Body of pancreas (tissue), 4 donors: ENCODE measurements at regions not wholly inside any gene's neighbourhood (a gene's known extent, or its start where the extent isn't known, plus 50 kb on each side); places are given as distances from the start of the nearest gene placed in this dataset.

ENCODE experiments used
- ATAC-seq: fragments of 150-250 bp; one replicate; pipeline ENCODE4 v1.9.1; 2016
- DNase-seq, 4 donors: peaks; one replicate each; pipeline ENCODE4 v3.0.0-alpha.2; 2019
- H3K27ac ChIP-seq, 4 donors: fragments of 200-600 bp; sonication (generic); 1 replicate in 3 of 4; 2 replicates in 1 of 4; pipeline versions ENCODE4 v1.5.1 to v1.6.1; 2016 to 2019; ENCODE audit warnings: mild to moderate bottlenecking in 1 of 4, mixed read lengths in 1 of 4, moderate library complexity in 1 of 4
- H3K27me3 ChIP-seq, 2 donors: fragments of 200-600 bp; sonication (generic); one replicate each; pipeline ENCODE4 v1.6.0; 2016; ENCODE audit warnings: mild to moderate bottlenecking in 1 of 2
- H3K36me3 ChIP-seq, 2 donors: fragments of 200-600 bp; sonication (generic); replicated peaks in 1 of 2; 2 replicates each; pipeline ENCODE4 v1.5.1; 2016; ENCODE audit warnings: low read depth in 2 of 2; ENCODE audit not compliant: insufficient read depth in 1 of 2
- H3K4me1 ChIP-seq: fragments of 200-600 bp; sonication (generic); one replicate; pipeline ENCODE4 v1.6.0; 2016
- H3K4me3 ChIP-seq, 2 donors: fragments of 200-600 bp; sonication (generic); 1 replicate in 1 of 2; 2 replicates in 1 of 2; pipeline ENCODE4 v1.5.1; 2016 to 2019
- H3K9me3 ChIP-seq, 3 donors: fragments of 200-600 bp; sonication (generic); 1 replicate in 2 of 3; 2 replicates in 1 of 3; pipeline ENCODE4 v1.5.1; 2016
- POLR2A ChIP-seq, 3 donors: fragments of 450-650 bp; IDR thresholded peaks; one replicate each; pipeline ENCODE4 v1.6.1; 2016; ENCODE audit warnings: antibody characterized with exemption in 3 of 3, mild to moderate bottlenecking in 2 of 3
- WGBS, 2 donors: methylation state at CpG; one replicate each; pipeline ENCODE4 v1.1.5; 2017; 5-methylcytosine and 5-hydroxymethylcytosine counted together
- intact Hi-C: fragments of 100-400 bp; cut with DNase I; formaldehyde crosslinking; loops from one replicate; pipeline ENCODE4 v1.15.1; 2023
- TF ChIP-seq, protein P1 (sequence below), 7 experiments: fragments of 450-650 bp in 4 of 7; fragments of 200-600 bp in 3 of 7; sonication (generic) in 3 of 7; IDR thresholded peaks; one replicate each; pipeline ENCODE4 v1.5.1; 2016 to 2019; ENCODE audit warnings: antibody characterized with exemption in 7 of 7

DNA sequence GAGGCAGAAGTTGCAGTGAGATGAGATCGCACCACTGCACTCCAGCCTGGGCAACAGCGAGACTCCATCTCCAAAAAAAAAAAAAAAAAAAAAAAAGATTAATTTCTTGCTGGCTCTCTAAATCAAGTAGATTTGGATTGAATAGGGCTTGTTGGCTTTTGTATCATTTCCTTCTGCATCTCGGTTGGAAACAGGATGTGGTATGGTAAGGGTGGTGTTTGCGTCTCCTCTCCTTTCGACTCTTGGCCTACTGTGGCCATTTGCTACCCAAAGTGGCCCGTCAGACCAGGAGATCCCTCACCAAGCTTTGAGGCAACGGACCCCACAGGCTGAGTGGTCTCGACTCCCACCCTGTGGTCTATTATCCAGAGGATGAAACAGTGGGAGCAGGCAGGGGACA lies 168.0 kb upstream of the IRX3 start:
- no peak for ATAC-seq
- no peaks in the 10 kb centered on the region for H3K4me1 ChIP-seq
- intact Hi-C loops, result no loop called here
- no peaks in the 10 kb centered on the region for H3K9me3 ChIP-seq
- no peak overlapping the region for H3K27ac ChIP-seq
- no peak for TF ChIP-seq POLR2A (IDR thresholded peaks at IDR 0.05)
- H3K36me3 ChIP-seq, result no peaks in the 10 kb centered on the region
- WGBS, 2 donors, result 68 to 78% methylated on average over 8 of the region's 8 CpGs
- H3K4me3 ChIP-seq, result no peak overlapping the region
- DNase-seq, result no peak
- no peaks in the 10 kb centered on the region for H3K27me3 ChIP-seq

DNA sequence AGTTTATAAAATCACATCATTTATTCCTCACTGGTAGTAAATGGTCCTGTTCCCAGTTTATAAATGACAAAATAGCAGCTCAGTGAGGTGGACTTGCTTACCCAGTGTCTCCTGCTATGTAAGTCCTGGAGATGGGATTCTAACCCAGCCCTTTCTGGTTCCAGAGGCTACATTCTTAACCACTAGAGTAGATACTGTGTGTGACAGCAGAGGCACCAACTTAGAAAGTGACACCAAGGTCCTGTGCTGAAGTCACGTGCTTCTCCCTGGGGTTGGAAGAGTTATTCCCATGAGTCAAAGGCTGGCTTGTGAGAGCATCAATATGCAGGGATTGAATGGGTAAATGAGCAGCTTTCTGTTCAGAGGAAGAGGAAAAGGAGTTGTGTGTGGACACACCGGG lies 167.3 kb upstream of the IRX3 start:
- no peaks in the 10 kb centered on the region for H3K27me3 ChIP-seq
- no peaks in the 10 kb centered on the region for H3K4me1 ChIP-seq
- H3K27ac ChIP-seq, result no peak overlapping the region
- no peak overlapping the region for H3K4me3 ChIP-seq
- DNase-seq, result no peak
- intact Hi-C loops, result no loop called here
- WGBS, 2 donors, result 84 to 97% methylated on average over 2 of the region's 2 CpGs
- no peak for TF ChIP-seq POLR2A (IDR thresholded peaks at IDR 0.05)
- TF ChIP-seq, protein P1, sequence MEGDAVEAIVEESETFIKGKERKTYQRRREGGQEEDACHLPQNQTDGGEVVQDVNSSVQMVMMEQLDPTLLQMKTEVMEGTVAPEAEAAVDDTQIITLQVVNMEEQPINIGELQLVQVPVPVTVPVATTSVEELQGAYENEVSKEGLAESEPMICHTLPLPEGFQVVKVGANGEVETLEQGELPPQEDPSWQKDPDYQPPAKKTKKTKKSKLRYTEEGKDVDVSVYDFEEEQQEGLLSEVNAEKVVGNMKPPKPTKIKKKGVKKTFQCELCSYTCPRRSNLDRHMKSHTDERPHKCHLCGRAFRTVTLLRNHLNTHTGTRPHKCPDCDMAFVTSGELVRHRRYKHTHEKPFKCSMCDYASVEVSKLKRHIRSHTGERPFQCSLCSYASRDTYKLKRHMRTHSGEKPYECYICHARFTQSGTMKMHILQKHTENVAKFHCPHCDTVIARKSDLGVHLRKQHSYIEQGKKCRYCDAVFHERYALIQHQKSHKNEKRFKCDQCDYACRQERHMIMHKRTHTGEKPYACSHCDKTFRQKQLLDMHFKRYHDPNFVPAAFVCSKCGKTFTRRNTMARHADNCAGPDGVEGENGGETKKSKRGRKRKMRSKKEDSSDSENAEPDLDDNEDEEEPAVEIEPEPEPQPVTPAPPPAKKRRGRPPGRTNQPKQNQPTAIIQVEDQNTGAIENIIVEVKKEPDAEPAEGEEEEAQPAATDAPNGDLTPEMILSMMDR (IDR thresholded peaks at IDR 0.05), result no peak
- no peaks in the 10 kb centered on the region for H3K36me3 ChIP-seq
- H3K9me3 ChIP-seq, result no peaks in the 10 kb centered on the region
- ATAC-seq, result no peak

DNA sequence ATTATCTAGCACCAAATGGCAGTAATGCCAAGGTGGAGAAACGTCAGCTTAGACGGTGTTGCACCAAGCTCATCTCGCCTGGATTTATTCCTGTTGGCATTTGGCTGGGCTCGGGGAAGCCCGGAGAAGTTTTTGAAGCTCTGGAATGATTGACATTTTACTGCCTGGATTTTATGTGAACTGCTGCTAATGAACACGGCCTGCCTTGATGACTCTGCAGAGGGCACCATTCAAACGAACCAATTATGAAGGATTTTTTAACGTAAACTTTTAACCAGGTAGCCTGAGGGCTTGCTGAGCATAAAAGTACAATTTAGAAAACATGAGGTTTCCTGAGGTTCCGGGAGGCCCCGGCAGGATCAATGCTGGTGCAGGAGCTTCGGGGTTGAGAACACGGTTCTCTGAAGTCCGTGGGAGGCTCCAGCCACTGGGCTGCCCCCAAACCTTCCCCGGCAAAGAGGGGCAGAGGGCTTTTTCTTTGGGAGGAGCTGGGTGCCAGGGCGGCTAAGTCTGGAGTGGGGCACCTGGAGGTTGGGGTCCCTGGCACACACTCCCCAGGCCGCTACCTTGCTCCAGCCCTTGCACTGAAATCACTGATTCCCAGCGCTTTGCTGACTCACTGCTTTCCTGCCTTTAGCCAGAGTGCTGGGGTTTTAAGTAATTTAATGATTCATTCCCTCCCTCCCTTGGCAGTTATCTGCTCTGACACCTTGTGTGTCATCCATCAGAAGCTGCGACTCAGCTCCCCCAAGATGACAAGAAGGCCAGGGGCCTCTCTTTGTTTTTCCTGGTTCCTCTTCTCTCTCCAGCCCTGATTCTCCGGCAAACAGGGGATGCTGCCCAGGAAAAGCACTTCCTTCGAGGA lies 161.2 kb upstream of the IRX3 start:
- no peak overlapping the region for H3K4me3 ChIP-seq
- H3K27me3 ChIP-seq, result no peaks in the 10 kb centered on the region
- ATAC-seq (no peak), DNase-seq (no peak)
- no peaks in the 10 kb centered on the region for H3K4me1 ChIP-seq
- TF ChIP-seq, protein P1 (IDR thresholded peaks at IDR 0.05), result no peak
- TF ChIP-seq POLR2A (IDR thresholded peaks at IDR 0.05), result no peak
- H3K9me3 ChIP-seq, result peaks cover 0 to 5% (median 0%) of the 10 kb centered on the region in 3 donors
- WGBS, 2 donors, result 59 to 69% methylated on average over 11 to 20 of the region's 20 CpGs
- no peaks in the 10 kb centered on the region for H3K36me3 ChIP-seq
- intact Hi-C loops, result no loop called here
- no peak overlapping the region for H3K27ac ChIP-seq

DNA sequence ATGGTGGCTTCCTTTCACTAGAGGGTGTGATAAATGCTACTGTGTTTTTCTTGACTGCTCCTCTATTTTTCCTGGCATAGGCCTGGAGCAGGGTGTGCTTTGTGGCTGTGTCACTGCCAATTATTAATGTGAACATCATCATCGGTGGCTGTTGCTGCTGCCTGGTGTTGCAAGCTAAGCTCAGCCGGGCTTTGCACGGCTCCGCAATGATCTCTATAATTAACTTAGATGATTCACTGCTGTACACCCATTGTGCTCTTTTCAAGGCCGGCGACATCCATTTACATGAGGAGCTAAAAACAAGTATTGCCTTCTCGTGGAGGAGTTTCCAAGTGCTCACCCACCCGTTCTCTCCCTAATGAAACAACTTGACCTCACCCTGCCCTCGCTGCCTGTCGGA lies 160.1 kb upstream of the IRX3 start:
- H3K4me1 ChIP-seq, result no peaks in the 10 kb centered on the region
- H3K27ac ChIP-seq, result no peak overlapping the region
- peaks cover 0 to 5% (median 0%) of the 10 kb centered on the region in 3 donors for H3K9me3 ChIP-seq
- H3K27me3 ChIP-seq, result no peaks in the 10 kb centered on the region
- no peak for DNase-seq
- intact Hi-C loops, result no loop called here
- no peaks in the 10 kb centered on the region for H3K36me3 ChIP-seq
- no peak overlapping the region for H3K4me3 ChIP-seq
- no peak for ATAC-seq
- TF ChIP-seq, protein P1 (IDR thresholded peaks at IDR 0.05), result no peak
- TF ChIP-seq POLR2A (IDR thresholded peaks at IDR 0.05), result no peak
- WGBS, 2 donors, result 76 to 78% methylated on average over 10 of the region's 10 CpGs

DNA sequence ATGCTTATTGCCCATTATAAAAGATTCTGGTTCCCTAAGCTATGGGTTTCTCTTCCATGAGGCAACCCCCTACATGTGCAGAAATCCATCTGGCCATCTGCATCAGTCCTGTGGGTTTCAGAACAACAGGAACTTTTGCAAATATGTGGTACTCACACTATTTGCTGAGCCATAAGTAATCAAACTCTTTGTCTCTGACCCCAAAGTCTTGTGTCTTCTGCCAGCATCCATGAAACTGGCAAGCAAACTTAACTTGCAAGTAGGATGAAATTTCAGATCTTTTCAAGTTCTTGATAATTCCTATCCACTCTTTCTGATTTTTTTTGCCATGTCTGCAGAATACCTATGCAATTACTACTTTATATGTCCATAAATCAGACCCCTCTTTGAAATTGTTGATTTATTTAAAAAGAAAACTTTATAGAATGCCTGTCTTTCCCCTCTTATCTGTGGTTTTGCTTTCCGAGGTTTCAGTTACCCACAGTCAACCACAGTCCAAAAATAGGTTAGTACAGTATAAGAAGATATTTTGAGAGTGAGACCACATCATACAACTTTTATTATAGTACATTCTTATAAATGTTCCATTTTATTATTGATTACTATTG lies 158.4 kb upstream of the IRX3 start:
- DNase-seq (no peak), ATAC-seq (no peak)
- peaks cover 0 to 5% (median 0%) of the 10 kb centered on the region in 3 donors for H3K9me3 ChIP-seq
- H3K27ac ChIP-seq, result no peak overlapping the region
- WGBS, 2 donors, result 16 to 63% methylated on average over 1 of the region's 1 CpG
- H3K4me3 ChIP-seq, result no peak overlapping the region
- TF ChIP-seq, protein P1 (IDR thresholded peaks at IDR 0.05), result no peak
- TF ChIP-seq POLR2A (IDR thresholded peaks at IDR 0.05), result no peak
- intact Hi-C loops, result no loop called here
- no peaks in the 10 kb centered on the region for H3K27me3 ChIP-seq
- H3K36me3 ChIP-seq, result no peaks in the 10 kb centered on the region
- no peaks in the 10 kb centered on the region for H3K4me1 ChIP-seq
